GM18861 (cell line): ENCODE measurements at regions not wholly inside any gene's neighbourhood (a gene's known extent, or its start where the extent isn't known, plus 50 kb on each side); places are given as distances from the start of the nearest gene placed in this dataset.
"Not testable (repeated sequence)": the region's sequence is repeated elsewhere in the genome, so short reads cannot be mapped to it uniquely, and the experiment has no call there.

ENCODE experiments used
- ATAC-seq: cut with Tn5 transposase; IDR thresholded peaks from one replicate; pipeline ENCODE4 v1.9.1; 2021; ENCODE audit not compliant: unreplicated experiment

GRCh38 chr2:166647935-166648334 is 153.9 kb upstream of the SCN7A start:
- no peak for ATAC-seq

DNA sequence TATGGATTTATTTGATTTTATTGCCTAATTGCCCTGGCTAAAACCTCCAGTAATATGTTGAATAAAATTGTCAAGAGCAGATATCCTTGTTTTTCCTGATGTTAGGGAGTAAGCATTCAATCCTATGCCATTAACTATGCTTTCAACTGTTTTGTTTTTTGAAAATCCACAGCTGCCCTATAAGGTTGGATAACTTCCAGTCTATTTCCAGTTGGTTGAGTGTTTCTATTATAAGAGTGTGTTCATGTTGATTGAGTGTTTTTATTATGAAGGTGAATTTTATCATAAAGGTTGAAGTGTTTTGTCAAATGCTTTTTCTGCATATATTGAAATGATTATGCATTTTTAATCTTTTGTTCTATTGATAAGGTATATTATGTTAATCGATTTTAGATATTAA is 149.9 kb upstream of the SCN7A start:
- no peak for ATAC-seq

DNA sequence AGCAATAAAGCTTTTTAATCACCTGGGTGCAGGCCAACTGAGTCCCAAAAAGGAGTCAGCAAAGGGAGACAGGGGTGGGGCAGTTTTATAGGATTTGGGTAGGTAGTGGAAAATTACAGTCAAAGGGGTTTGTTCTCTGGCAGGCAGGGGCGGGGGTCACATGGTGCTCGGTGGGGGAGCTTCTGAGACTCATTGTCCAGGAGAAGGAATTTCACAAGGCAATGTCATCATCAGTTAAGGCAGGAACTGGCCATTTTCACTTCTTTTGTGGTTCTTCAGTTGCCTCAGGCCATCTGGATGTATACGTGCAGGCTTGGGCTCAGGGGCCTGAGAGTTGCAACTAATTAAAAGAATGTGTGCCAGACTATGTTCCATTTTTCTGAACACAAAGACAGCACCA is 147.5 kb upstream of the SCN7A start:
- not testable (repeated sequence) for ATAC-seq

DNA sequence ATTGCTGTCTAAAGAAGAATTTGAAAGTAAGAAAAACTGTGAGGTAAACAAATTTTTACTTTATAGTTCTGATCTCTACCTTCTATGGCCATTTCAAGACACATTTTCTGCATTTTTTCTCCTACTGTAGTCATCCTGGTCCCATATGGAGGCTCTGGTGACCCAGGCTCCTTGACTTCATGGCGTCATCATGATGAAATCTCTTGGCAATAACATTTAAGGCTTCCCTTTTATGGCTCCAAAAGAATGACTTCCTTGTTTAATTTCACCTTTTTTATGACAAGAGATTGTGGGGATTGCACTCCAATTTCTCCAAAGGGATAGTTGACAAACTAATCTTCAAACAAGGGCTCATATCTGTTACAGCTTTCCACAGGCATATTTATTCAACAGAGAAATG is 143.0 kb upstream of the SCN7A start:
- no peak for ATAC-seq

- no peak for ATAC-seq
These were observed 140.7 kb upstream of the SCN7A start for GRCh38 chr2:166634706-166635105.

DNA sequence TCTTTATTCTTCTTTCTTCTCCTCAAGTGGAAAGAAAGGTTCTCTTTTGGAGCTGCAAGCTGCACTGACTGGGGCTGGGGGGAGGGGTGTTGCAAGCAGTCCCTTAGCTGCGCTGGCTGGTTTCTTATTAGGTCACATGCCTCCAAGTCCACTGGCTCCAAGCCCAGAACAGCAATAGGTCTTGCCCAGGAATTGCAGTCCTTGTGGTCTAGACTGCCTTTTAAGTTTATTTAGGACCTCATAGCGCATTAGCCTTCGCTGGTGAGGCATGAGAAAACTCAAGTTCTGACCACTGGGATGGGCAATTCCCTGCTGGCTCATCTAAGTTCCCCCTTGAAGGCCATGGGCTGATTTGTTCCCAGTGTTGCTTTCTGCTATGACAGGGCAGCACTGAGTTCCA is 138.6 kb upstream of the SCN7A start:
- no peak for ATAC-seq

DNA sequence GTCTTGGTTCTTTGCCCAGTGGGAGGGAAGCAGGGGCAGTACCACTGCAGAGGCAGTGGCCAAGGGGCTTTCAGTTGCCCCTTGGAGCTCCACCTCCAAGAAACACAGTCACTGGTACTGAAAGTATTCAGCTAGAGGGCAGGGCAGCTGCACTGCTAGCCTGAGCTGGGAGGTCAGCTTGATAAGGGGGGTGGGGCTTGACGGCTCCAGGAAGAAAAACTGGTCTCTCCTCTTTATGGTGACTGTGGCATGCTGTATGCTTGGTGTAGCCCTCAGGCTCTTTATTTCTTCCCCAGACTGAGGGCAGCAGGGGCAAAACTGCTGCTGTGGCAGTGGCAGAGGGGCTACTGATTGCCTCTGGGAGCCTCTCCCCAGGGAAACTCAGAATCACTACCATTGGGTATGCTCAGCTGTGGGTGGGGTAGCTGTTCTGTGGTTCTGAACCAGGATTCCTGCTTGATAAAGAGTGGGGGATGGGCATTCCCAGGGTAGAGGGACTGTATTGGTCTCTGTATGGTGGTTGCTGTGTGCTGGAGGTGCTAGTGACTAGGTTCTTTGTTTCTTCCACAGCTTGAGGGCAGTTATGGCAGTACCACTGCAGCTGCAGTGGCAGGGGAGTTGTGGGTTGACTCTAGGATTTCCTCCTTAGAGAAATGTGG is 134.6 kb upstream of the SCN7A start:
- no peak for ATAC-seq

GRCh38 chr2:166627893-166628292 is 133.8 kb upstream of the SCN7A start:
- ATAC-seq: no peak

- ATAC-seq: no peak
These were observed 131.6 kb upstream of the SCN7A start for GRCh38 chr2:166625670-166626069.

DNA sequence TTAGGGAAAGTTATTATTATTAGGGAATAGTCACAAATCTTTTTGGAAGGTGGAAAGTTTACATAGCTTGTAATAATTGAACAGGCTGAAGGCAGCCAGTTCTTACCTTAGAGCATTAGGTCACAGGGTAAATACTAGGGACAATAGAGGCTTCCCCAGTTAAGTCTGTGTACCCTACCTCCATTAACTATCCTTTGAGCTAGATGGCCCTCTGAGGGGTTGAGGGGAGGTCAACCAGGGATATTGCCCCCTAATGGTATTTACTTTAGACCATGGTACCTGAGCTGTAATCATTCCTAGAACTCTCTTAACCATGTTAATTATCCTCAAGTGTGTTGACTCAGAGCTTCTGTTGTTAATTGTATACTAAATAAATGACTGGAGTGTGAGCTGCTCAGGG is 120.5 kb upstream of the SCN7A start:
- ATAC-seq: no peak

GRCh38 chr2:166614029-166614428 is 120.0 kb upstream of the SCN7A start:
- no peak for ATAC-seq

GRCh38 chr2:166613226-166613625 is 119.2 kb upstream of the SCN7A start:
- no peak for ATAC-seq

- ATAC-seq: no peak
These were observed 118.2 kb upstream of the SCN7A start for GRCh38 chr2:166612214-166612613.

DNA sequence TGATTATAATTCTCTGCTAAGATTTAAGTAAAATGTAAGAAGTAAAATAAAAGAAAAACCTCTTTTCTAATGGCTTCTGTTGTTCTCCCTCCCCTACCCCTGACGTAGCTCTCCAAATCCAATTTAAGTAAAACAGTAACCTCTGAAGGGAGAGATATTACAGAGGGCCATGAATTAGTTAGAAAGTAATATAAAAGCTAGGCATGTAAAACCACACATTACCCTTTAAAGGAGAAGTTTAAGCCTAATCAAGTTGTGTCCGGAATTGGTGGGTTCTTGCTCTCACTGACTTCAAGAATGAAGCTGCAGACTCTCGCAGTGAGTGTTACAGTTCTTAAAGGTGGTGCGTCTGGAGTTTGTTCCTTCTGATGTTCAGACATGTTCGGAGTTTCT is 116.9 kb upstream of the SCN7A start:
- ATAC-seq: no peak

- ATAC-seq: no peak
These were observed 116.3 kb upstream of the SCN7A start for GRCh38 chr2:166610180-166610912.

GRCh38 chr2:166609183-166609959 is 115.3 kb upstream of the SCN7A start:
- no peak for ATAC-seq

- no peak for ATAC-seq
These were observed 113.8 kb upstream of the SCN7A start for GRCh38 chr2:166607880-166608279.

DNA sequence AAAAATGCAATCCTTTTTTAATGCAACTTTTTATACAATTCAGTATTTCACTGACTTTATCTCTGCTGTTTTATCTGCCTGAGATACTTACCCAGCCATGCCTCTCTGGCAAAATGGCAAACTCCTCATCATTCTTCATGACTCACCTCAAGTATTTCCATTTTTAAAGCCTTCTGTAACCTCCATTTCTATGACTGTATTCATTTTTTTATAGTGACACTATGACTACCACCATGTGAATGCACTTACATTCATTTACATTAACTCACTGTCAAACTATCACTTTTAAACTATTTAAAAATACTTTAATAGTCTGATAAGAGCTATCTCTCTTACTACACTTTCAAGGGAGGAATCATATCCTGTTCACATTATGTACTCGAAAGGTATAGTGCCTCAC is 99.4 kb upstream of the SCN7A start:
- ATAC-seq: no peak

DNA sequence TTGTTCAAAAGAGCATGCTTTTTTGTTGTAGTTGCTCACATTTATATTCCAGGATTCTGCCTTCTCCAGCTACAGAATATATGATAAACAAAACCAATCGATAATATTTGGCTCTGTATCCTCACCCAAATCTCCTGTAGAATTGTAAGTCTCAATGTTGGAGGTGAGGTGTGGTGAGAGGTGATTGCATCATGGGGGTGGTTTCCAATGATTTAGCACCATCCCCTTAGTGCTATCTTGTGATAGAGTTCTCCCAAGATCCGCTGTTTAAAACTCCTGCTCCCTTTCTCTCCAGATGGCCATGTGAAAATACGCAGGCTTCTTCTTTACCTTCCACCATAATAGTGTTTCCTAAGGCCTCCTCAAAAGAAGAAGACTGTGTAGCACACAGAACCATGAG is 98.7 kb upstream of the SCN7A start:
- ATAC-seq: no peak

GRCh38 chr2:166591226-166591625 is 97.2 kb upstream of the SCN7A start:
- ATAC-seq: no peak

DNA sequence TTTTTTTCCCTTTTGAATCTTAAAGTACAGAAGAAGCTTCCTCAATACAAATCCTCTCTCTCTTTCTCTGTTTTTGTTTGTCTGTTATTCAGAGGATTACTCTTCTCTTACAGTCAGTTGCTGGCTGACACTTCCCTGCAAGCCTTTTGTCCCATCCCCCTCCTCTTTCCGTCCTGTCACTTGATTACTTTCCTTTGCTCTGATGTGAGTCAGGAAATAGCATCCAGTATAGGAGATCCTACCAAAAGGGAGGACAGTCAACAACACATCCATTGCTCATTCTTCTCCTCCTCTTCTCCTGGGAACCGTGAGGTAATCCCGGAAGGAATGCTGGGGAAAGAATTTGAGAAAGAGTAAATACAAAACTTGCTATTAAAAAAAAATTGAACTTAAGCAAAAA is 79.3 kb upstream of the SCN7A start:
- no peak for ATAC-seq

- ATAC-seq: no peak
These were observed 78.9 kb upstream of the SCN7A start for GRCh38 chr2:166572937-166573336.
